GM23338 (cell line): ENCODE measurements at regions not wholly inside any gene's neighbourhood (a gene's known extent, or its start where the extent isn't known, plus 50 kb on each side); places are given as distances from the start of the nearest gene placed in this dataset.

Source experiments
- ATAC-seq: fragments of 200-7000 bp; cut with Tn5 transposase; 3 replicates; pipeline ENCODE4 v1.9.1; 2020
- DNase-seq: peaks from one replicate; pipeline ENCODE4 v3.0.0-alpha.2; 2015; ENCODE audit warnings: low spot score
- H2AFZ ChIP-seq: fragments of 200-600 bp; sonication (generic); 2 replicates; pipeline ENCODE4 v1.8.0; 2016; ENCODE audit warnings: antibody characterized with exemption, mild to moderate bottlenecking, moderate library complexity
- H3F3A ChIP-seq: fragments of 200-600 bp; sonication (generic); replicated peaks from 2 replicates; pipeline ENCODE4 v1.8.0; 2017; ENCODE audit warnings: antibody characterized with exemption, mixed run types, low read depth
- H3K27ac ChIP-seq: fragments of 200-600 bp; sonication (generic); 2 replicates; pipeline ENCODE4 v1.6.1; 2016; ENCODE audit warnings: low read depth
- H3K27me3 ChIP-seq: fragments of 200-600 bp; sonication (generic); 2 replicates; pipeline ENCODE4 v1.8.0; 2016; ENCODE audit warnings: mild to moderate bottlenecking, mixed run types, moderate library complexity; ENCODE audit not compliant: insufficient read depth
- H3K36me3 ChIP-seq: fragments of 200-600 bp; sonication (generic); 2 replicates; pipeline ENCODE4 v1.8.0; 2016; ENCODE audit warnings: mild to moderate bottlenecking; ENCODE audit not compliant: insufficient read depth
- H3K4me1 ChIP-seq: fragments of 200-600 bp; sonication (generic); 2 replicates; pipeline ENCODE4 v1.8.0; 2016; ENCODE audit warnings: mild to moderate bottlenecking, moderate library complexity; ENCODE audit not compliant: insufficient read depth
- H3K4me2 ChIP-seq: fragments of 200-600 bp; sonication (generic); 2 replicates; pipeline ENCODE4 v1.7.1; 2017; ENCODE audit warnings: mixed run types
- H3K4me3 ChIP-seq: fragments of 200-600 bp; sonication (generic); 2 replicates; pipeline ENCODE4 v1.6.1; 2016; ENCODE audit warnings: mixed run types
- H3K79me2 ChIP-seq: fragments of 200-600 bp; sonication (generic); replicated peaks from 2 replicates; pipeline ENCODE4 v1.8.0; 2017; ENCODE audit warnings: mild to moderate bottlenecking; ENCODE audit not compliant: insufficient read depth
- H3K9me2 ChIP-seq: fragments of 200-600 bp; sonication (generic); 2 replicates; pipeline ENCODE4 v1.8.0; 2017; ENCODE audit not compliant: insufficient read depth
- H4K20me1 ChIP-seq: fragments of 200-600 bp; sonication (generic); replicated peaks from 2 replicates; pipeline ENCODE4 v1.8.0; 2017; ENCODE audit warnings: mild to moderate bottlenecking; ENCODE audit not compliant: insufficient read depth
- H3K27ac Mint-ChIP-seq: 2 replicates; pipeline ENCODE4 v1.8.0; 2020; ENCODE audit warnings: inconsistent platforms, mild to moderate bottlenecking, moderate library complexity, mixed read lengths
- H3K27me3 Mint-ChIP-seq: 3 replicates; pipeline ENCODE4 v1.8.0; 2022; ENCODE audit warnings: low read depth, mild to moderate bottlenecking, moderate library complexity, mixed read lengths, inconsistent platforms; ENCODE audit not compliant: insufficient read depth, poor library complexity
- H3K36me3 Mint-ChIP-seq: 3 replicates; pipeline ENCODE4 v1.8.0; 2021; ENCODE audit warnings: low read depth, mild to moderate bottlenecking, inconsistent platforms, moderate library complexity, mixed read lengths
- H3K4me1 Mint-ChIP-seq: 3 replicates; pipeline ENCODE4 v1.8.0; 2020; ENCODE audit warnings: mild to moderate bottlenecking, inconsistent platforms, mixed read lengths
- H3K4me3 Mint-ChIP-seq: 3 replicates; pipeline ENCODE4 v1.8.0; 2021; ENCODE audit warnings: moderate library complexity, mild to moderate bottlenecking, inconsistent platforms, mixed read lengths
- H3K9me3 Mint-ChIP-seq: 3 replicates; pipeline ENCODE4 v1.8.0; 2020; ENCODE audit warnings: moderate library complexity, mild to moderate bottlenecking, inconsistent platforms, mixed read lengths
- CREB1 ChIP-seq: fragments of 250-450 bp; sonication (Bioruptor Pico); IDR thresholded peaks from 2 replicates; pipeline ENCODE4 v1.5.0; 2020; ENCODE audit warnings: low read depth, mild to moderate bottlenecking, moderate library complexity
- EZH2 ChIP-seq: fragments of 200-600 bp; sonication (generic); IDR thresholded peaks from one replicate; pipeline ENCODE4 v1.8.0; 2017; ENCODE audit warnings: antibody characterized with exemption, mild to moderate bottlenecking, low read depth; ENCODE audit not compliant: unreplicated experiment
- EZH2phosphoT487 ChIP-seq: fragments of 200-600 bp; sonication (generic); IDR thresholded peaks from one replicate; pipeline ENCODE4 v1.8.1; 2018; ENCODE audit warnings: antibody characterized with exemption; ENCODE audit not compliant: unreplicated experiment
- NANOG ChIP-seq: IDR thresholded peaks from 2 replicates; pipeline ENCODE4 v1.6.1; 2016; ENCODE audit warnings: antibody characterized with exemption, borderline replicate concordance
- STAT1 ChIP-seq: IDR thresholded peaks from one replicate; pipeline ENCODE4 v1.6.1; 2016; ENCODE audit warnings: antibody characterized with exemption; ENCODE audit not compliant: unreplicated experiment
- ZNF331 ChIP-seq: fragments of 250-450 bp; sonication (Bioruptor Pico); IDR thresholded peaks from 2 replicates; pipeline ENCODE4 v1.5.0; 2020; ENCODE audit warnings: low read depth, mild to moderate bottlenecking, moderate library complexity
- TF ChIP-seq, protein P1 (sequence below): fragments of 250-450 bp; sonication (Bioruptor Pico); IDR thresholded peaks from 2 replicates; pipeline ENCODE4 v1.5.0; 2020; ENCODE audit warnings: mild to moderate bottlenecking, moderate library complexity
- TF ChIP-seq, protein P2 (sequence below): IDR thresholded peaks from one replicate; pipeline ENCODE4 v1.6.1; 2018; ENCODE audit warnings: antibody characterized with exemption; ENCODE audit not compliant: unreplicated experiment
- TF ChIP-seq, protein P3 (sequence below): IDR thresholded peaks from 2 replicates; pipeline ENCODE4 v1.6.1; 2016; ENCODE audit warnings: antibody characterized with exemption

DNA sequence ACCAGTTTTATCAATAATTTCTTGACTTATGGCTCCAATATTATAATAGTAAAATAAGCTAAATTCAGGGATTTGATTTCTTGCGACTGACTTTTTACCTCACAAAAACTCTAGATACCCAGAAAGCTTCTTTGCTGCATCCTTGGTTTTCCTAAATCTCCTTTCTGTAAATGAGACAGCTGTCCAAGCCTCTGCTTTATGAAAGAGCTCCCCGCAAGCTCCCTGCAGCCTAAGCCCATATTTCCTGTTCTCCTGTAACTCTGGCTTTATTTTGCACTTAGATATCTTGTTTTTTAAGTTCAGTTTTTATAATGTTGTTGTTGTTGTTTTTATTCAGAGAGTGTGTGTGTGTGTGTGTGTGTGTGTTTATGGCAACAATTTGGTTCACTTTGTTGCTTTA is 361.7 kb upstream of the PKDCC start (continued):
- TF ChIP-seq, protein P1, sequence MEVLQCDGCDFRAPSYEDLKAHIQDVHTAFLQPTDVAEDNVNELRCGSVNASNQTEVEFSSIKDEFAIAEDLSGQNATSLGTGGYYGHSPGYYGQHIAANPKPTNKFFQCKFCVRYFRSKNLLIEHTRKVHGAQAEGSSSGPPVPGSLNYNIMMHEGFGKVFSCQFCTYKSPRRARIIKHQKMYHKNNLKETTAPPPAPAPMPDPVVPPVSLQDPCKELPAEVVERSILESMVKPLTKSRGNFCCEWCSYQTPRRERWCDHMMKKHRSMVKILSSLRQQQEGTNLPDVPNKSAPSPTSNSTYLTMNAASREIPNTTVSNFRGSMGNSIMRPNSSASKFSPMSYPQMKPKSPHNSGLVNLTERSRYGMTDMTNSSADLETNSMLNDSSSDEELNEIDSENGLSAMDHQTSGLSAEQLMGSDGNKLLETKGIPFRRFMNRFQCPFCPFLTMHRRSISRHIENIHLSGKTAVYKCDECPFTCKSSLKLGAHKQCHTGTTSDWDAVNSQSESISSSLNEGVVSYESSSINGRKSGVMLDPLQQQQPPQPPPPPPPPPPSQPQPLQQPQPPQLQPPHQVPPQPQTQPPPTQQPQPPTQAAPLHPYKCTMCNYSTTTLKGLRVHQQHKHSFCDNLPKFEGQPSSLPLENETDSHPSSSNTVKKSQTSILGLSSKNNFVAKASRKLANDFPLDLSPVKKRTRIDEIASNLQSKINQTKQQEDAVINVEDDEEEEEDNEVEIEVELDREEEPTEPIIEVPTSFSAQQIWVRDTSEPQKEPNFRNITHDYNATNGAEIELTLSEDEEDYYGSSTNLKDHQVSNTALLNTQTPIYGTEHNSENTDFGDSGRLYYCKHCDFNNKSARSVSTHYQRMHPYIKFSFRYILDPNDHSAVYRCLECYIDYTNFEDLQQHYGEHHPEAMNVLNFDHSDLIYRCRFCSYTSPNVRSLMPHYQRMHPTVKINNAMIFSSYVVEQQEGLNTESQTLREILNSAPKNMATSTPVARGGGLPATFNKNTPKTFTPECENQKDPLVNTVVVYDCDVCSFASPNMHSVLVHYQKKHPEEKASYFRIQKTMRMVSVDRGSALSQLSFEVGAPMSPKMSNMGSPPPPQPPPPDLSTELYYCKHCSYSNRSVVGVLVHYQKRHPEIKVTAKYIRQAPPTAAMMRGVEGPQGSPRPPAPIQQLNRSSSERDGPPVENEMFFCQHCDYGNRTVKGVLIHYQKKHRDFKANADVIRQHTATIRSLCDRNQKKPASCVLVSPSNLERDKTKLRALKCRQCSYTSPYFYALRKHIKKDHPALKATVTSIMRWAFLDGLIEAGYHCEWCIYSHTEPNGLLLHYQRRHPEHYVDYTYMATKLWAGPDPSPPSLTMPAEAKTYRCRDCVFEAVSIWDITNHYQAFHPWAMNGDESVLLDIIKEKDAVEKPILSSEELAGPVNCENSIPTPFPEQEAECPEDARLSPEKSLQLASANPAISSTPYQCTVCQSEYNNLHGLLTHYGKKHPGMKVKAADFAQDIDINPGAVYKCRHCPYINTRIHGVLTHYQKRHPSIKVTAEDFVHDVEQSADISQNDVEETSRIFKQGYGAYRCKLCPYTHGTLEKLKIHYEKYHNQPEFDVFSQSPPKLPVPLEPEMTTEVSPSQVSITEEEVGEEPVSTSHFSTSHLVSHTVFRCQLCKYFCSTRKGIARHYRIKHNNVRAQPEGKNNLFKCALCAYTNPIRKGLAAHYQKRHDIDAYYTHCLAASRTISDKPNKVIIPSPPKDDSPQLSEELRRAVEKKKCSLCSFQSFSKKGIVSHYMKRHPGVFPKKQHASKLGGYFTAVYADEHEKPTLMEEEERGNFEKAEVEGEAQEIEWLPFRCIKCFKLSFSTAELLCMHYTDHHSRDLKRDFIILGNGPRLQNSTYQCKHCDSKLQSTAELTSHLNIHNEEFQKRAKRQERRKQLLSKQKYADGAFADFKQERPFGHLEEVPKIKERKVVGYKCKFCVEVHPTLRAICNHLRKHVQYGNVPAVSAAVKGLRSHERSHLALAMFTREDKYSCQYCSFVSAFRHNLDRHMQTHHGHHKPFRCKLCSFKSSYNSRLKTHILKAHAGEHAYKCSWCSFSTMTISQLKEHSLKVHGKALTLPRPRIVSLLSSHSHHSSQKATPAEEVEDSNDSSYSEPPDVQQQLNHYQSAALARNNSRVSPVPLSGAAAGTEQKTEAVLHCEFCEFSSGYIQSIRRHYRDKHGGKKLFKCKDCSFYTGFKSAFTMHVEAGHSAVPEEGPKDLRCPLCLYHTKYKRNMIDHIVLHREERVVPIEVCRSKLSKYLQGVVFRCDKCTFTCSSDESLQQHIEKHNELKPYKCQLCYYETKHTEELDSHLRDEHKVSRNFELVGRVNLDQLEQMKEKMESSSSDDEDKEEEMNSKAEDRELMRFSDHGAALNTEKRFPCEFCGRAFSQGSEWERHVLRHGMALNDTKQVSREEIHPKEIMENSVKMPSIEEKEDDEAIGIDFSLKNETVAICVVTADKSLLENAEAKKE (CRISPR knock-in tag) = no peak

DNA sequence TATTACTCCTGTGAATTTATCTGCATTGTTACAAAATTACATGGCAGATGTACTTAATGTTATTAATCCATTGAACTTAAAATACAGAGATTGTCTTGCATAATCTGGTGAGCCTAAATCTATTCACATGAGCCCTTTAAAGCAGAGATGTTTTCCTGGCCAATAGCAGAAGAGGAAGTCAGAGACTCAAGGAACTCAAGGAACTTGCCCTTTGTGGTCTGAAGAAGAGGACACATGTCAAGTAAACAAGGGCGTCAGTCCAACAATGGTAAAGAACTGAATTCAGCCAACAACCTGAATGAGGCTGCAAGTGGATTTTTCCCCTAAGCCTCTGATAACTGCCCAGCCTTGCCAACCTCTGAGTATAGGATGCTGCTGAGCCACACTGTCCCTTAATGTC is 356.3 kb upstream of the PKDCC start:
- no peaks in the 10 kb centered on the region for H3F3A ChIP-seq
- H3K9me2 ChIP-seq = 0 out of 2 replicates have a peak, but pooled peaks cover 2% of the 10 kb centered on the region
- DNase-seq (no peak), ATAC-seq (no peak)
- H3K36me3 ChIP-seq = no peaks in the 10 kb centered on the region
- no peaks in the 10 kb centered on the region for H3K27me3 ChIP-seq
- no peaks in the 10 kb centered on the region for H3K27me3 Mint-ChIP-seq
- no peak overlapping the region for H3K4me3 ChIP-seq
- no peaks in the 10 kb centered on the region for H3K4me1 ChIP-seq
- no peak overlapping the region for H3K4me2 ChIP-seq
- 0 out of 2 replicates have a peak overlapping the region, but pooled peaks have one; percentile 47 for H2AFZ ChIP-seq
- H3K9me3 Mint-ChIP-seq = no peaks in the 10 kb centered on the region; the same call in 2 of the 3 replicates
- no peaks in the 10 kb centered on the region for H3K79me2 ChIP-seq
- H3K27ac ChIP-seq = no peak overlapping the region
- no peaks in the 10 kb centered on the region for H3K4me1 Mint-ChIP-seq
- no peaks in the 10 kb centered on the region for H3K36me3 Mint-ChIP-seq
- H3K27ac Mint-ChIP-seq = no peak overlapping the region
- no peak overlapping the region for H3K4me3 Mint-ChIP-seq
- H4K20me1 ChIP-seq = no peaks in the 10 kb centered on the region
- TF ChIP-seq CREB1 (CRISPR knock-in tag) (no peak), ZNF331 (CRISPR knock-in tag) (no peak), STAT1 (no peak), EZH2 (no peak), EZH2phosphoT487 (no peak), NANOG (no peak)
- TF ChIP-seq, protein P2, sequence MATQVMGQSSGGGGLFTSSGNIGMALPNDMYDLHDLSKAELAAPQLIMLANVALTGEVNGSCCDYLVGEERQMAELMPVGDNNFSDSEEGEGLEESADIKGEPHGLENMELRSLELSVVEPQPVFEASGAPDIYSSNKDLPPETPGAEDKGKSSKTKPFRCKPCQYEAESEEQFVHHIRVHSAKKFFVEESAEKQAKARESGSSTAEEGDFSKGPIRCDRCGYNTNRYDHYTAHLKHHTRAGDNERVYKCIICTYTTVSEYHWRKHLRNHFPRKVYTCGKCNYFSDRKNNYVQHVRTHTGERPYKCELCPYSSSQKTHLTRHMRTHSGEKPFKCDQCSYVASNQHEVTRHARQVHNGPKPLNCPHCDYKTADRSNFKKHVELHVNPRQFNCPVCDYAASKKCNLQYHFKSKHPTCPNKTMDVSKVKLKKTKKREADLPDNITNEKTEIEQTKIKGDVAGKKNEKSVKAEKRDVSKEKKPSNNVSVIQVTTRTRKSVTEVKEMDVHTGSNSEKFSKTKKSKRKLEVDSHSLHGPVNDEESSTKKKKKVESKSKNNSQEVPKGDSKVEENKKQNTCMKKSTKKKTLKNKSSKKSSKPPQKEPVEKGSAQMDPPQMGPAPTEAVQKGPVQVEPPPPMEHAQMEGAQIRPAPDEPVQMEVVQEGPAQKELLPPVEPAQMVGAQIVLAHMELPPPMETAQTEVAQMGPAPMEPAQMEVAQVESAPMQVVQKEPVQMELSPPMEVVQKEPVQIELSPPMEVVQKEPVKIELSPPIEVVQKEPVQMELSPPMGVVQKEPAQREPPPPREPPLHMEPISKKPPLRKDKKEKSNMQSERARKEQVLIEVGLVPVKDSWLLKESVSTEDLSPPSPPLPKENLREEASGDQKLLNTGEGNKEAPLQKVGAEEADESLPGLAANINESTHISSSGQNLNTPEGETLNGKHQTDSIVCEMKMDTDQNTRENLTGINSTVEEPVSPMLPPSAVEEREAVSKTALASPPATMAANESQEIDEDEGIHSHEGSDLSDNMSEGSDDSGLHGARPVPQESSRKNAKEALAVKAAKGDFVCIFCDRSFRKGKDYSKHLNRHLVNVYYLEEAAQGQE = no peak
- TF ChIP-seq, protein P3, sequence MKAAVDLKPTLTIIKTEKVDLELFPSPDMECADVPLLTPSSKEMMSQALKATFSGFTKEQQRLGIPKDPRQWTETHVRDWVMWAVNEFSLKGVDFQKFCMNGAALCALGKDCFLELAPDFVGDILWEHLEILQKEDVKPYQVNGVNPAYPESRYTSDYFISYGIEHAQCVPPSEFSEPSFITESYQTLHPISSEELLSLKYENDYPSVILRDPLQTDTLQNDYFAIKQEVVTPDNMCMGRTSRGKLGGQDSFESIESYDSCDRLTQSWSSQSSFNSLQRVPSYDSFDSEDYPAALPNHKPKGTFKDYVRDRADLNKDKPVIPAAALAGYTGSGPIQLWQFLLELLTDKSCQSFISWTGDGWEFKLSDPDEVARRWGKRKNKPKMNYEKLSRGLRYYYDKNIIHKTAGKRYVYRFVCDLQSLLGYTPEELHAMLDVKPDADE = no peak
